Right lobe of liver (tissue), 6 donors: ENCODE measurements at regions not wholly inside any gene's neighbourhood (a gene's known extent, or its start where the extent isn't known, plus 50 kb on each side); places are given as distances from the start of the nearest gene placed in this dataset.

Experiments used
- ATAC-seq, 4 donors: fragments of 200-7000 bp; cut with Tn5 transposase; one replicate each; pipeline ENCODE4 v1.9.1; 2020; ENCODE audit warnings: mild to moderate bottlenecking in 4 of 4, moderate library complexity in 4 of 4
- DNase-seq, 3 donors: peaks; one replicate each; pipeline ENCODE4 v3.0.0-alpha.2; 2020
- H3K27ac ChIP-seq, 3 donors: fragments of 200-600 bp; one replicate each; pipeline ENCODE4 v1.8.0; 2022
- H3K27me3 ChIP-seq, 2 donors: fragments of 200-600 bp; one replicate each; pipeline ENCODE4 v1.8.0; 2022
- H3K36me3 ChIP-seq, 4 donors: fragments of 200-600 bp; sonication (generic) in 1 of 4; one replicate each; pipeline versions ENCODE4 v1.5.1 to v1.8.0; 2017 to 2022; ENCODE audit warnings: control low read depth in 1 of 4
- H3K4me1 ChIP-seq, 4 donors: fragments of 200-600 bp; sonication (generic) in 1 of 4; one replicate each; pipeline versions ENCODE4 v1.5.1 to v1.8.0; 2017 to 2022; ENCODE audit warnings: control low read depth in 1 of 4
- H3K4me3 ChIP-seq, 3 donors: fragments of 200-600 bp; one replicate each; pipeline ENCODE4 v1.8.0; 2022
- H3K9me3 ChIP-seq, 4 donors: fragments of 200-600 bp; sonication (generic) in 1 of 4; one replicate each; pipeline versions ENCODE4 v1.5.1 to v1.8.0; 2017 to 2022; ENCODE audit warnings: control low read depth in 1 of 4
- POLR2A ChIP-seq: fragments of 450-650 bp; IDR thresholded peaks from one replicate; pipeline ENCODE4 v1.6.1; 2017; ENCODE audit warnings: antibody characterized with exemption, mild to moderate bottlenecking
- WGBS: methylation state at CpG from one replicate; pipeline ENCODE4 v1.1.6; 2018; ENCODE audit warnings: low coverage, low lambda C conversion rate; ENCODE audit not compliant: insufficient coverage; ENCODE audit errors: missing lambda C conversion rate; 5-methylcytosine and 5-hydroxymethylcytosine counted together
- intact Hi-C, 2 donors: fragments of 100-400 bp; cut with DNase I; formaldehyde crosslinking; loops; one replicate each; pipeline versions ENCODE4 v1.11.2 to v1.14.1; 2022
- TF ChIP-seq, protein P1 (sequence below), 4 donors: fragments of 200-600 bp in 3 of 4; fragments of 450-650 bp in 1 of 4; IDR thresholded peaks; one replicate each; pipeline versions ENCODE4 v1.5.1 to v1.8.0; 2016 to 2022; ENCODE audit warnings: antibody characterized with exemption in 4 of 4, mild to moderate bottlenecking in 2 of 4
- donor health status: DM: no; HTN: yes; CAD: no.
- donor health status: DM: no; HTN: no; CAD: no.
- donor health status: DM: no; HTN: no; CAD: no.
- donor health status: DM: no; HTN: yes; CAD: no.
- donor health status: DM: no; HTN: yes; CAD: no.

DNA sequence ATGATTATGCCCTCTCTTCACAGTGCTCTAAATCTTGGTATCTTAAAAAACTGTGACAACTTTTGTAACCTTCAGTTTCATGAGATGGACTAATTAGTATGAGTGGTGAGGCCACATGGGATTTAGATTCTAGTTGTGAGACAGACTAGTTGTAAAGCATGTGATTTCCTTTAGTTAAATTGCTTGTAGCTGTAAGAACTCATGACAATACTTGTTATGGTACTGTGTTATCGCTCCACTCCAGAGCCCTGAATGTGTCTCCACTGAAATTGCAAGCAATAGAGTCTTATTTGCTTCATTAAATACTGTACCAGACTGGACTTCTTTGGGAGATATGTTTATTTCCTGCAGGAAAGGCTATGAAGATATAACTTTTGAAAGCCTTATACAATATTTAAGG lies 1198.3 kb upstream of the CDH6 start:
- ATAC-seq (no peak), DNase-seq (no peak)
- Histone ChIP-seq H3K27ac (no peak overlapping the region), H3K9me3 (no peaks in the 10 kb centered on the region), H3K36me3 (no peaks in the 10 kb centered on the region), H3K4me3 (no peak overlapping the region), H3K27me3 (no peaks in the 10 kb centered on the region), H3K4me1 (no peaks in the 10 kb centered on the region)
- 100% methylated on average over 1 of the region's 1 CpG for WGBS
- intact Hi-C loops, result no loop called here
- TF ChIP-seq, protein P1, sequence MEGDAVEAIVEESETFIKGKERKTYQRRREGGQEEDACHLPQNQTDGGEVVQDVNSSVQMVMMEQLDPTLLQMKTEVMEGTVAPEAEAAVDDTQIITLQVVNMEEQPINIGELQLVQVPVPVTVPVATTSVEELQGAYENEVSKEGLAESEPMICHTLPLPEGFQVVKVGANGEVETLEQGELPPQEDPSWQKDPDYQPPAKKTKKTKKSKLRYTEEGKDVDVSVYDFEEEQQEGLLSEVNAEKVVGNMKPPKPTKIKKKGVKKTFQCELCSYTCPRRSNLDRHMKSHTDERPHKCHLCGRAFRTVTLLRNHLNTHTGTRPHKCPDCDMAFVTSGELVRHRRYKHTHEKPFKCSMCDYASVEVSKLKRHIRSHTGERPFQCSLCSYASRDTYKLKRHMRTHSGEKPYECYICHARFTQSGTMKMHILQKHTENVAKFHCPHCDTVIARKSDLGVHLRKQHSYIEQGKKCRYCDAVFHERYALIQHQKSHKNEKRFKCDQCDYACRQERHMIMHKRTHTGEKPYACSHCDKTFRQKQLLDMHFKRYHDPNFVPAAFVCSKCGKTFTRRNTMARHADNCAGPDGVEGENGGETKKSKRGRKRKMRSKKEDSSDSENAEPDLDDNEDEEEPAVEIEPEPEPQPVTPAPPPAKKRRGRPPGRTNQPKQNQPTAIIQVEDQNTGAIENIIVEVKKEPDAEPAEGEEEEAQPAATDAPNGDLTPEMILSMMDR (IDR thresholded peaks at IDR 0.05), result no peak

DNA sequence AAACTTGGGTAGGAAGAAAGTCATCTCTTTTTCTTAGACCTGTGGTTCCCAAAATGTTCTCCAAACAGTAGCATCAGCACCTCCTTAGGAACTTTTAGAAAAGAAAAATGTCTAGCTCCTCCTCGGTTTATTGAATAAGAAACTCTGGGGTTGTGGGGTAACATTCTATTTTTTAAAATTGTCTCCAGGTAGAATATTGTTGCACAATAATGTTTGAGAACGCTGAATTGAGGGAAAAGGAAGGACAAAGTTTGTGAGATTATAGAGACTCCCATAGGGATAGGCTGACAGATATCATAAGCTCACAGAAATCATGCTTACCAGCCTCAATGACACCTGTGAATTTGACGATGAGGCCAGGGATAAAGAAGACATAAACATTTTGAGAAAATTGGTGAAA lies 1199.0 kb upstream of the CDH6 start:
- ATAC-seq (no peak), DNase-seq (no peak)
- Histone ChIP-seq H3K4me3 (no peak overlapping the region), H3K27me3 (no peaks in the 10 kb centered on the region), H3K4me1 (no peaks in the 10 kb centered on the region), H3K9me3 (no peaks in the 10 kb centered on the region), H3K36me3 (no peaks in the 10 kb centered on the region), H3K27ac (no peak overlapping the region)
- no peak for TF ChIP-seq POLR2A
- TF ChIP-seq, protein P1 (IDR thresholded peaks at IDR 0.05), result no peak
- WGBS, result 20% methylated on average over 3 of the region's 3 CpGs
- intact Hi-C loops, result no loop called here

DNA sequence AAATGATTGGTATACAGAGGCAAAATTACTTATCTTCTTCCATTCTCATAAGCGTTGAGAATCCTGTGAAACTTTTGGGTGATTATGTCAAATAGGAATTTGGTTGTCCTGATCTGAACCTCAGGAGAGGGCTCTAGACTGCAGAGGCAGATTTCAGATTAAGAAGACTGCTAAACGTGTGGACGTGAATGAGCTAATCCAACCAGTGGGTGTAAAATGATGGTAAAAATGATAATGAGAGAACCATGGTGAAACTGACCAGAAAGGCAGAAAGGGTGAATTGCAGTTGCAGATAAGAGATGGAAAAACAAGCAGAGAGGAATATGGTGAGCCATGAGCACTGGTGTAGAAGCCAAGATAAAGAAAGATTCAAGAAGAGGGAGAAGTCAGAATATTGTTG lies 1200.2 kb upstream of the CDH6 start:
- no peak for ATAC-seq
- WGBS, result 48% methylated on average over 3 of the region's 3 CpGs

GRCh38 chr5:29992248-29992647 lies 1201.2 kb upstream of the CDH6 start:
- Histone ChIP-seq H3K9me3 (no peaks in the 10 kb centered on the region), H3K4me1 (no peaks in the 10 kb centered on the region), H3K27me3 (no peaks in the 10 kb centered on the region), H3K27ac (no peak overlapping the region), H3K4me3 (no peak overlapping the region), H3K36me3 (no peaks in the 10 kb centered on the region)
- ATAC-seq, result no peak
- intact Hi-C loops, result no loop called here
- no peak for TF ChIP-seq POLR2A
- TF ChIP-seq, protein P1 (IDR thresholded peaks at IDR 0.05), result no peak
- 36% methylated on average over 1 of the region's 1 CpG for WGBS
- no peak for DNase-seq

More for the DNA sequence above, 1200.2 kb upstream of the CDH6 start:
- no peak overlapping the region for H3K4me3 ChIP-seq
- no peaks in the 10 kb centered on the region for H3K9me3 ChIP-seq
- DNase-seq, result no peak
- no peak overlapping the region for H3K27ac ChIP-seq
- TF ChIP-seq POLR2A, result no peak
- intact Hi-C loops, result no loop called here
- no peaks in the 10 kb centered on the region for H3K4me1 ChIP-seq
- H3K27me3 ChIP-seq, result no peaks in the 10 kb centered on the region
- H3K36me3 ChIP-seq, result no peaks in the 10 kb centered on the region

DNA sequence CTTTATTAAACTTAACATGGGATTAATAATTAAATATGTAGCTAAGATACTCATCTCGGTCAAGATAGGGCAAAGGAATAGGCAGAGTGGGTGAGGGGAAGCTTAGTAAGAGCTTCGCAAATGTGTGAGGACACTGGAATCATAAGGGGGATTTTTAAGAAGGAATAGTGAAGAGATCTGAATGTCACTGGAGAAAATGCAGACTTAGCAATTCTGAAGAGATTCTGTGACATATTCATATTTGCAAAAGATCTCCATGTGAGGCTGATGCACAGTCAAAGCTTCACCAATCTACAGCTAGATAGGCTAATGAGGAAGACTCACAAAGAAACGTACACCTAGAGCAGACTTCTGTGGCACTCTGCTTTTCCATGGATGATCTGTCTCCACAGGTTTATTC lies 1202.8 kb upstream of the CDH6 start:
- DNase-seq, result no peak
- Histone ChIP-seq H3K4me3 (no peak overlapping the region), H3K9me3 (no peaks in the 10 kb centered on the region), H3K36me3 (no peaks in the 10 kb centered on the region), H3K27me3 (no peaks in the 10 kb centered on the region), H3K27ac (no peak overlapping the region), H3K4me1 (no peaks in the 10 kb centered on the region)
- TF ChIP-seq, protein P1 (IDR thresholded peaks at IDR 0.05), result no peak
- TF ChIP-seq POLR2A, result no peak
- no peak for ATAC-seq
- intact Hi-C loops, result no loop called here
- WGBS, result 53% methylated on average over 3 of the region's 3 CpGs
